OCI-LY7 (cell line): ENCODE measurements at regions not wholly inside any gene's neighbourhood (a gene's known extent, or its start where the extent isn't known, plus 50 kb on each side); places are given as distances from the start of the nearest gene placed in this dataset.

ENCODE experiments used
- CTCF ChIP-seq: fragments of 200-600 bp; sonication (generic); conservative IDR thresholded peaks from 2 replicates; pipeline ENCODE4 v1.5.1; 2014; ENCODE audit warnings: mild to moderate bottlenecking, antibody characterized with exemption, low read length, moderate library complexity, mixed read lengths
- EZH2phosphoT487 ChIP-seq: fragments of 200-600 bp; sonication (generic); IDR thresholded peaks from 2 replicates; pipeline ENCODE4 v1.6.1; 2018; ENCODE audit warnings: low read depth, borderline replicate concordance, mild to moderate bottlenecking, mixed run types, antibody characterized with exemption, low read length, moderate library complexity, mixed read lengths

GRCh38 chr10:31630861-31631567 is 297.6 kb downstream of the ARHGAP12 start:
- TF ChIP-seq CTCF = no peak
- no peak for TF ChIP-seq EZH2phosphoT487
